HG03442 (cell line): ENCODE measurements at regions not wholly inside any gene's neighbourhood (a gene's known extent, or its start where the extent isn't known, plus 50 kb on each side); places are given as distances from the start of the nearest gene placed in this dataset.
A peak's percentile ranks its signal among the peaks of the same experiment; 100 is the strongest.

Experiments used
- ATAC-seq: cut with Tn5 transposase; IDR thresholded peaks from one replicate; pipeline ENCODE4 v1.9.1; 2021; ENCODE audit warnings: mild to moderate bottlenecking, moderate library complexity; ENCODE audit not compliant: unreplicated experiment

- no peak for ATAC-seq
Measured at GRCh38 chr6:138577151-138577915, 78.0 kb upstream of the NHSL1 start.

- ATAC-seq = no peak
Measured at GRCh38 chr6:138580040-138580439, 80.7 kb upstream of the NHSL1 start.

GRCh38 chr6:138580801-138581200, 81.5 kb upstream of the NHSL1 start:
- ATAC-seq = no peak

GRCh38 chr6:138582573-138582972, 83.3 kb upstream of the NHSL1 start:
- ATAC-seq = no peak

GRCh38 chr6:138586638-138587037, 87.3 kb upstream of the NHSL1 start:
- ATAC-seq = no peak

- peak; percentile 20 for ATAC-seq
Measured at GRCh38 chr6:138588805-138589434, 89.6 kb upstream of the NHSL1 start.

- no peak for ATAC-seq
Measured at GRCh38 chr6:138590796-138591709, 91.8 kb upstream of the NHSL1 start.

GRCh38 chr6:138592749-138593123, 93.4 kb upstream of the NHSL1 start:
- ATAC-seq = peak; percentile 49

GRCh38 chr6:138593124-138593877, 94.0 kb upstream of the NHSL1 start:
- peak; percentile 85 for ATAC-seq

- no peak for ATAC-seq
Measured at GRCh38 chr6:138593909-138594757, 94.8 kb upstream of the NHSL1 start.

GRCh38 chr6:138594758-138595140, 95.5 kb upstream of the NHSL1 start:
- ATAC-seq = no peak

GRCh38 chr6:138596126-138596525, 96.8 kb upstream of the NHSL1 start:
- ATAC-seq = no peak

- no peak for ATAC-seq
Measured at GRCh38 chr6:138596591-138596990, 97.3 kb upstream of the NHSL1 start.

- no peak for ATAC-seq
Measured at GRCh38 chr6:138597336-138597735, 98.0 kb upstream of the NHSL1 start.

- no peak for ATAC-seq
Measured at GRCh38 chr6:138598562-138599173, 99.4 kb upstream of the NHSL1 start.

GRCh38 chr6:138600261-138600660, 101.0 kb upstream of the NHSL1 start:
- no peak for ATAC-seq

GRCh38 chr6:138600726-138601125, 101.4 kb upstream of the NHSL1 start:
- ATAC-seq = no peak

- ATAC-seq = no peak
Measured at GRCh38 chr6:138601128-138601527, 101.8 kb upstream of the NHSL1 start.

GRCh38 chr6:138605958-138606357, 106.7 kb upstream of the NHSL1 start:
- no peak for ATAC-seq
